Esophagus muscularis mucosa (tissue), 4 donors: ENCODE measurements at regions not wholly inside any gene's neighbourhood (a gene's known extent, or its start where the extent isn't known, plus 50 kb on each side); places are given as distances from the start of the nearest gene placed in this dataset.

Experiments used
- DNase-seq: peaks from one replicate; pipeline ENCODE4 v3.0.0-alpha.2; 2017; ENCODE audit errors: extremely low spot score
- H3K27ac ChIP-seq, 4 donors: fragments of 200-600 bp; sonication (generic); replicated peaks in 1 of 4; 1 replicate in 3 of 4; 2 replicates in 1 of 4; pipeline ENCODE4 v1.5.1; 2016 to 2019; ENCODE audit warnings: mild to moderate bottlenecking in 1 of 4
- H3K27me3 ChIP-seq, 4 donors: fragments of 200-600 bp; sonication (generic); one replicate each; pipeline versions ENCODE4 v1.5.1 to v1.6.0; 2016 to 2019
- H3K36me3 ChIP-seq, 4 donors: fragments of 200-600 bp; sonication (generic); one replicate each; pipeline ENCODE4 v1.5.1; 2016 to 2019
- H3K4me1 ChIP-seq, 4 donors: fragments of 200-600 bp; sonication (generic); one replicate each; pipeline ENCODE4 v1.5.1; 2016 to 2019
- H3K4me3 ChIP-seq, 4 donors: fragments of 200-600 bp; sonication (generic); 1 replicate in 2 of 4; 2 replicates in 2 of 4; pipeline ENCODE4 v1.5.1; 2016 to 2019; ENCODE audit warnings: mild to moderate bottlenecking in 4 of 4, moderate library complexity in 1 of 4
- H3K9me3 ChIP-seq, 4 donors: fragments of 200-600 bp; sonication (generic); 1 replicate in 3 of 4; 2 replicates in 1 of 4; pipeline ENCODE4 v1.5.1; 2016 to 2019
- CTCF ChIP-seq, 3 experiments: fragments of 200-600 bp in 2 of 3; fragments of 450-650 bp in 1 of 3; sonication (generic) in 2 of 3; IDR thresholded peaks; one replicate each; pipeline ENCODE4 v1.5.1; 2017 to 2019; ENCODE audit warnings: antibody characterized with exemption in 3 of 3, mild to moderate bottlenecking in 2 of 3, moderate library complexity in 1 of 3
- EP300 ChIP-seq: sonication (generic); formaldehyde crosslinking; IDR thresholded peaks from one replicate; pipeline ENCODE4 v1.6.1; 2017; ENCODE audit warnings: antibody characterized with exemption
- POLR2A ChIP-seq: fragments of 450-650 bp; IDR thresholded peaks from one replicate; pipeline ENCODE4 v1.6.1; 2017; ENCODE audit warnings: antibody characterized with exemption, moderate library complexity, mild to moderate bottlenecking, low read depth
- POLR2AphosphoS5 ChIP-seq, 2 donors: sonication (generic); formaldehyde crosslinking; IDR thresholded peaks; one replicate each; pipeline ENCODE4 v1.6.1; 2017; ENCODE audit warnings: antibody characterized with exemption in 2 of 2
- WGBS: methylation state at CpG from one replicate; pipeline ENCODE4 v1.1.5; 2018; 5-methylcytosine and 5-hydroxymethylcytosine counted together
- intact Hi-C: fragments of 100-400 bp; cut with DNase I; formaldehyde crosslinking; loops from one replicate; pipeline ENCODE4 v1.15.1; 2023

GRCh38 chr12:78414071-78414470 lies 450.5 kb upstream of the SYT1 start:
- no peak for DNase-seq
- Histone ChIP-seq H3K27me3 (peaks cover 0 to 3% (median 0%) of the 10 kb centered on the region in 4 donors), H3K9me3 (no peaks in the 10 kb centered on the region), H3K4me1 (no peaks in the 10 kb centered on the region), H3K4me3 (no peak overlapping the region), H3K36me3 (no peaks in the 10 kb centered on the region), H3K27ac (no peak overlapping the region)
- intact Hi-C loops = no loop called here
- 94% methylated on average over 1 of the region's 1 CpG for WGBS
- TF ChIP-seq POLR2AphosphoS5 (IDR thresholded peaks at IDR 0.05) = no peak
- no peak for TF ChIP-seq POLR2A
- TF ChIP-seq EP300 = no peak
- TF ChIP-seq CTCF (IDR thresholded peaks at IDR 0.05) = no peak

GRCh38 chr12:78418919-78419318 lies 445.7 kb upstream of the SYT1 start:
- H3K4me1 ChIP-seq = no peaks in the 10 kb centered on the region
- TF ChIP-seq EP300 = no peak
- TF ChIP-seq POLR2A = no peak
- no peak for TF ChIP-seq CTCF (IDR thresholded peaks at IDR 0.05)
- no peak for TF ChIP-seq POLR2AphosphoS5 (IDR thresholded peaks at IDR 0.05)
- H3K27ac ChIP-seq = no peak overlapping the region
- no peaks in the 10 kb centered on the region for H3K9me3 ChIP-seq
- 68% methylated on average over 2 of the region's 2 CpGs for WGBS
- intact Hi-C loops = no loop called here
- no peaks in the 10 kb centered on the region for H3K27me3 ChIP-seq
- H3K4me3 ChIP-seq = no peak overlapping the region
- H3K36me3 ChIP-seq = no peaks in the 10 kb centered on the region
- no peak for DNase-seq

- Histone ChIP-seq H3K27ac (no peak overlapping the region), H3K9me3 (no peaks in the 10 kb centered on the region), H3K4me1 (no peaks in the 10 kb centered on the region), H3K4me3 (no peak overlapping the region), H3K36me3 (no peaks in the 10 kb centered on the region), H3K27me3 (no peaks in the 10 kb centered on the region)
- no peak for DNase-seq
- intact Hi-C loops = no loop called here
- no peak for TF ChIP-seq POLR2AphosphoS5 (IDR thresholded peaks at IDR 0.05)
- TF ChIP-seq CTCF (IDR thresholded peaks at IDR 0.05) = no peak
- TF ChIP-seq POLR2A = no peak
- no peak for TF ChIP-seq EP300
- WGBS = 91% methylated on average over 3 of the region's 3 CpGs
Observed at GRCh38 chr12:78419513-78419912, 445.1 kb upstream of the SYT1 start.

GRCh38 chr12:78420991-78421390 lies 443.6 kb upstream of the SYT1 start:
- no peak for DNase-seq
- Histone ChIP-seq H3K4me3 (no peak overlapping the region), H3K9me3 (no peaks in the 10 kb centered on the region), H3K27ac (no peak overlapping the region), H3K4me1 (no peaks in the 10 kb centered on the region), H3K27me3 (no peaks in the 10 kb centered on the region), H3K36me3 (no peaks in the 10 kb centered on the region)
- TF ChIP-seq CTCF (IDR thresholded peaks at IDR 0.05) (no peak), POLR2AphosphoS5 (IDR thresholded peaks at IDR 0.05) (no peak), POLR2A (no peak), EP300 (no peak)
- intact Hi-C loops = no loop called here
- 76% methylated on average over 4 of the region's 4 CpGs for WGBS

- H3K9me3 ChIP-seq = no peaks in the 10 kb centered on the region
- H3K27ac ChIP-seq = no peak overlapping the region
- no peak overlapping the region for H3K4me3 ChIP-seq
- no peaks in the 10 kb centered on the region for H3K36me3 ChIP-seq
- no peaks in the 10 kb centered on the region for H3K27me3 ChIP-seq
- intact Hi-C loops = no loop called here
- no peak for DNase-seq
- TF ChIP-seq POLR2A (no peak), POLR2AphosphoS5 (IDR thresholded peaks at IDR 0.05) (no peak), EP300 (no peak)
- WGBS = 25% methylated on average over 2 of the region's 2 CpGs
- peaks cover 0 to 22% (median 13%) of the 10 kb centered on the region in 4 donors for H3K4me1 ChIP-seq
Observed at GRCh38 chr12:78430551-78430950, 434.0 kb upstream of the SYT1 start.
